ENCODE measurements at regions not wholly inside any gene's neighbourhood (a gene's known extent, or its start where the extent isn't known, plus 50 kb on each side); places are given as distances from the start of the nearest gene placed in this dataset.

- TF ChIP-seq POLR2A (IDR thresholded peaks at IDR 0.05; ENCODE audit: low read length) = no peak
- no peak for TF ChIP-seq GATA1 (IDR thresholded peaks at IDR 0.05; ENCODE audit: low read depth, low read length)
Observed at GRCh38 chr4:133565379-133565778, 416.3 kb downstream of the PCDH10 start.
